Astrocyte (in vitro differentiated cells and primary cell): ENCODE measurements at regions not wholly inside any gene's neighbourhood (a gene's known extent, or its start where the extent isn't known, plus 50 kb on each side); places are given as distances from the start of the nearest gene placed in this dataset.

Source experiments
- CTCF ChIP-seq: IDR thresholded peaks from 2 replicates; pipeline ENCODE4 v1.5.1; 2011; ENCODE audit warnings: low read depth, mild to moderate bottlenecking, inconsistent platforms, low read length, moderate library complexity; ENCODE audit not compliant: insufficient read depth
- EZH2 ChIP-seq: IDR thresholded peaks from 2 replicates; pipeline ENCODE4 v1.6.1; 2012; ENCODE audit warnings: mild to moderate bottlenecking, low read length, inconsistent platforms; ENCODE audit not compliant: insufficient read depth

- TF ChIP-seq CTCF (no peak), EZH2 (no peak)
Observed at GRCh38 chr2:21381421-21381820, 257.7 kb downstream of the TDRD15 start.
